Neural cell (in vitro differentiated cells): ENCODE measurements at regions not wholly inside any gene's neighbourhood (a gene's known extent, or its start where the extent isn't known, plus 50 kb on each side); places are given as distances from the start of the nearest gene placed in this dataset.

Experiments
- H2AFZ ChIP-seq: fragments of 200-600, 300-800 bp; sonication (generic), shearing (Covaris generic); 2 replicates; pipeline ENCODE4 v1.6.0; 2014; ENCODE audit warnings: low read depth, mild to moderate bottlenecking, antibody characterized with exemption, low read length, moderate library complexity
- H3F3A ChIP-seq: fragments of 200-600 bp; shearing (Covaris generic); 2 replicates; pipeline ENCODE4 v1.6.1; 2016; ENCODE audit warnings: mild to moderate bottlenecking, moderate library complexity, mixed read lengths, antibody characterized with exemption, low read length; ENCODE audit not compliant: insufficient read depth, poor library complexity, severe bottlenecking
- H3K27ac ChIP-seq: fragments of 200-600, 300-800 bp; sonication (generic), shearing (Covaris generic); 2 replicates; pipeline ENCODE4 v1.5.1; 2014; ENCODE audit warnings: mild to moderate bottlenecking, low read length, moderate library complexity
- H3K27me3 ChIP-seq: fragments of 300-800, 200-600 bp; sonication (generic), shearing (Covaris generic); 2 replicates; pipeline ENCODE4 v1.6.0; 2014; ENCODE audit warnings: mild to moderate bottlenecking, low read depth, low read length, moderate library complexity; ENCODE audit not compliant: insufficient read depth
- H3K36me3 ChIP-seq: fragments of 300-800, 200-600 bp; sonication (generic), shearing (Covaris generic); 2 replicates; pipeline ENCODE4 v1.5.1; 2014; ENCODE audit warnings: mild to moderate bottlenecking, antibody characterized with exemption, low read length, moderate library complexity; ENCODE audit not compliant: insufficient read depth
- H3K4me2 ChIP-seq: fragments of 300-800, 200-600 bp; sonication (generic), shearing (Covaris generic); 2 replicates; pipeline ENCODE4 v1.6.0; 2014; ENCODE audit warnings: mild to moderate bottlenecking, low read length
- H3K4me3 ChIP-seq: fragments of 300-800, 200-600 bp; sonication (generic), shearing (Covaris generic); 2 replicates; pipeline ENCODE4 v1.5.1; 2014; ENCODE audit warnings: mild to moderate bottlenecking, low read length, moderate library complexity
- H3K79me2 ChIP-seq: fragments of 200-600 bp; shearing (Covaris generic); replicated peaks from 2 replicates; pipeline ENCODE4 v1.6.0; 2014; ENCODE audit warnings: mild to moderate bottlenecking, low read length, moderate library complexity; ENCODE audit not compliant: insufficient read depth
- H3K9ac ChIP-seq: fragments of 300-800, 200-600 bp; sonication (generic), shearing (Covaris generic); 2 replicates; pipeline ENCODE4 v1.6.1; 2016; ENCODE audit warnings: mild to moderate bottlenecking, low read length, mixed read lengths
- H3K9me2 ChIP-seq: fragments of 200-600 bp; shearing (Covaris generic); 2 replicates; pipeline ENCODE4 v1.6.1; 2016; ENCODE audit warnings: mild to moderate bottlenecking, low read length, mixed read lengths; ENCODE audit not compliant: insufficient read depth
- H3K9me3 ChIP-seq: fragments of 200-600, 300-800 bp; sonication (generic), shearing (Covaris generic); 2 replicates; pipeline ENCODE4 v1.6.1; 2016; ENCODE audit warnings: mild to moderate bottlenecking, mixed run types, low read length, moderate library complexity, mixed read lengths
- H4K20me1 ChIP-seq: fragments of 200-600 bp; shearing (Covaris generic); 2 replicates; pipeline ENCODE4 v1.6.1; 2016; ENCODE audit warnings: mild to moderate bottlenecking, mixed run types; ENCODE audit not compliant: insufficient read depth
- CTCF ChIP-seq: fragments of 450-650 bp; IDR thresholded peaks from 2 replicates; pipeline ENCODE4 v1.5.1; 2014; ENCODE audit warnings: antibody characterized with exemption, mild to moderate bottlenecking, moderate library complexity; ENCODE audit not compliant: poor library complexity, severe bottlenecking
- EP300 ChIP-seq: fragments of 450-650 bp; conservative IDR thresholded peaks from 2 replicates; pipeline ENCODE4 v1.6.1; 2014; ENCODE audit warnings: antibody characterized with exemption, mild to moderate bottlenecking, moderate library complexity; ENCODE audit not compliant: poor library complexity, severe bottlenecking
- EZH2 ChIP-seq: fragments of 200-600, 300-800 bp; shearing (Covaris generic), sonication (generic); IDR thresholded peaks from 2 replicates; pipeline ENCODE4 v1.6.1; 2014; ENCODE audit warnings: antibody characterized with exemption, low read length, borderline replicate concordance, mild to moderate bottlenecking; ENCODE audit not compliant: insufficient read depth, poor library complexity, severe bottlenecking
- MXI1 ChIP-seq: fragments of 450-650 bp; conservative IDR thresholded peaks from 2 replicates; pipeline ENCODE4 v1.6.1; 2014; ENCODE audit warnings: antibody characterized with exemption, mild to moderate bottlenecking; ENCODE audit not compliant: poor library complexity, severe bottlenecking
- POLR2AphosphoS5 ChIP-seq: IDR thresholded peaks from 2 replicates; pipeline ENCODE4 v1.6.1; 2012
- RAD21 ChIP-seq: fragments of 450-650 bp; conservative IDR thresholded peaks from 2 replicates; pipeline ENCODE4 v1.6.1; 2014; ENCODE audit warnings: antibody characterized with exemption, mild to moderate bottlenecking, moderate library complexity
- REST ChIP-seq: IDR thresholded peaks from 2 replicates; pipeline ENCODE4 v1.6.1; 2012; ENCODE audit warnings: borderline replicate concordance
- SMC3 ChIP-seq: fragments of 450-650 bp; conservative IDR thresholded peaks from 2 replicates; pipeline ENCODE4 v1.6.1; 2014; ENCODE audit warnings: antibody characterized with exemption, mild to moderate bottlenecking, moderate library complexity; ENCODE audit not compliant: poor library complexity
- TAF1 ChIP-seq: IDR thresholded peaks from 2 replicates; pipeline ENCODE4 v1.6.1; 2012; ENCODE audit warnings: low read depth

GRCh38 chr2:9742601-9743000 is 100.7 kb upstream of the TAF1B start:
- no peaks in the 10 kb centered on the region for H3K36me3 ChIP-seq
- no peaks in the 10 kb centered on the region for H3K9me2 ChIP-seq
- no peaks in the 10 kb centered on the region for H3K79me2 ChIP-seq
- no peak overlapping the region for H3K4me2 ChIP-seq
- H3K4me3 ChIP-seq = no peak overlapping the region
- no peak overlapping the region for H3K9ac ChIP-seq
- H3K27me3 ChIP-seq = no peaks in the 10 kb centered on the region
- no peaks in the 10 kb centered on the region for H4K20me1 ChIP-seq
- no peak overlapping the region for H3K27ac ChIP-seq
- TF ChIP-seq CTCF (no peak), RAD21 (no peak), EP300 (no peak)
- no peaks in the 10 kb centered on the region for H3F3A ChIP-seq
- H3K9me3 ChIP-seq = no peaks in the 10 kb centered on the region
- no peak overlapping the region for H2AFZ ChIP-seq

GRCh38 chr2:9744256-9745004 is 98.8 kb upstream of the TAF1B start:
- Histone ChIP-seq H2AFZ (no peak overlapping the region), H3K27ac (no peak overlapping the region), H3K9me2 (no peaks in the 10 kb centered on the region), H3K79me2 (no peaks in the 10 kb centered on the region), H3K36me3 (no peaks in the 10 kb centered on the region), H3K9ac (no peak overlapping the region), H3K4me2 (no peak overlapping the region), H3K4me3 (no peak overlapping the region), H3F3A (no peaks in the 10 kb centered on the region), H3K9me3 (no peaks in the 10 kb centered on the region), H3K27me3 (no peaks in the 10 kb centered on the region), H4K20me1 (no peaks in the 10 kb centered on the region)
- TF ChIP-seq RAD21 (no peak), REST (no peak), MXI1 (no peak), POLR2AphosphoS5 (no peak), SMC3 (no peak), EP300 (no peak), TAF1 (no peak), CTCF (no peak), EZH2 (no peak)
